IMR-90 (cell line): ENCODE measurements at regions not wholly inside any gene's neighbourhood (a gene's known extent, or its start where the extent isn't known, plus 50 kb on each side); places are given as distances from the start of the nearest gene placed in this dataset.

Experiments used
- ATAC-seq: fragments of 200-7000 bp; cut with Tn5 transposase; 2 replicates; pipeline ENCODE4 v1.9.1; 2020; ENCODE audit warnings: low read depth, mild to moderate bottlenecking, moderate library complexity
- BruUV-seq: library from RNA; stranded (reverse); fragments of 400-500 nt; replicated peaks from 2 replicates; lab custom pipeline; 2021; lab: Mats Ljungman, UMichigan
- CTCF ChIA-PET: fragments of 300-600 bp; formaldehyde crosslinking; extraction: SDS; loops from one replicate; lab custom pipeline; 2021; ENCODE audit warnings: antibody characterized with exemption; lab: Yijun Ruan, JAX
- POLR2A ChIA-PET: fragments of 300-600 bp; sonication (Branson Sonifier 250); formaldehyde crosslinking; loops from one replicate; lab custom pipeline; 2022; ENCODE audit warnings: antibody characterized with exemption; ENCODE audit not compliant: unreplicated experiment; lab: Charles Lee
- DNase-seq: peaks from one replicate; pipeline ENCODE4 v3.0.0; 2013
- H2AFZ ChIP-seq: replicated peaks from 2 replicates; pipeline ENCODE3; 2013; ENCODE audit warnings: low read length, mild to moderate bottlenecking; ENCODE audit not compliant: poor library complexity
- H2AK5ac ChIP-seq: 2 replicates; pipeline ENCODE4 v1.6.1; 2013; ENCODE audit warnings: low read depth, low read length, inconsistent platforms
- H2AK9ac ChIP-seq: replicated peaks from 2 replicates; pipeline ENCODE3; 2013; ENCODE audit warnings: mild to moderate bottlenecking, low read depth, low read length, moderate library complexity; ENCODE audit not compliant: poor library complexity
- H2BK120ac ChIP-seq: 2 replicates; pipeline ENCODE4 v1.6.1; 2013; ENCODE audit warnings: low read depth, low read length, inconsistent platforms
- H2BK15ac ChIP-seq: 3 replicates; pipeline ENCODE4 v1.6.1; 2013; ENCODE audit warnings: low read depth, low read length, inconsistent platforms
- H2BK20ac ChIP-seq: 2 replicates; pipeline ENCODE4 v1.6.1; 2013; ENCODE audit warnings: low read depth, mild to moderate bottlenecking, inconsistent platforms, low read length, moderate library complexity
- H2BK5ac ChIP-seq: 2 replicates; pipeline ENCODE4 v1.6.1; 2013; ENCODE audit warnings: mild to moderate bottlenecking, low read depth, low read length, inconsistent platforms; ENCODE audit not compliant: poor library complexity, severe bottlenecking
- H3K14ac ChIP-seq: replicated peaks from 2 replicates; pipeline ENCODE4 v1.6.1; 2013; ENCODE audit warnings: low read depth, low read length, inconsistent platforms
- H3K18ac ChIP-seq: 2 replicates; pipeline ENCODE4 v1.6.1; 2013; ENCODE audit warnings: low read depth, low read length, control low read depth
- H3K23ac ChIP-seq: 2 replicates; pipeline ENCODE4 v1.6.1; 2013; ENCODE audit warnings: low read depth, low read length, inconsistent platforms
- H3K27ac ChIP-seq: 2 replicates; pipeline ENCODE4 v1.5.1; 2013; ENCODE audit warnings: mild to moderate bottlenecking, control low read depth, low read length; ENCODE audit not compliant: insufficient read depth
- H3K27me3 ChIP-seq: 2 replicates; pipeline ENCODE4 v1.6.1; 2013; ENCODE audit warnings: low read length; ENCODE audit not compliant: control insufficient read depth, insufficient read depth
- H3K36me3 ChIP-seq: 2 replicates; pipeline ENCODE4 v1.6.1; 2013; ENCODE audit warnings: low read length, mixed read lengths; ENCODE audit not compliant: control insufficient read depth, insufficient read depth
- H3K4ac ChIP-seq: 2 replicates; pipeline ENCODE4 v1.6.1; 2013; ENCODE audit warnings: low read depth, low read length, inconsistent platforms
- H3K4me1 ChIP-seq: 2 replicates; pipeline ENCODE4 v1.6.1; 2013; ENCODE audit warnings: low read length, mixed read lengths; ENCODE audit not compliant: control insufficient read depth, insufficient read depth
- H3K4me2 ChIP-seq: 2 replicates; pipeline ENCODE4 v1.6.1; 2013; ENCODE audit warnings: low read depth, mild to moderate bottlenecking, control low read depth, low read length, moderate library complexity
- H3K4me3 ChIP-seq: 2 replicates; pipeline ENCODE4 v1.5.1; 2013; ENCODE audit warnings: low read depth, mild to moderate bottlenecking, control low read depth, low read length, moderate library complexity; ENCODE audit not compliant: insufficient read depth
- H3K56ac ChIP-seq: 2 replicates; pipeline ENCODE4 v1.6.1; 2013; ENCODE audit warnings: low read length, inconsistent platforms; ENCODE audit not compliant: insufficient read depth; ENCODE audit errors: extremely low read depth
- H3K79me1 ChIP-seq, 2 experiments: 2 replicates each; pipeline ENCODE4 v1.6.1; 2013; ENCODE audit warnings: low read length in 2 of 2, inconsistent platforms in 1 of 2, low read depth in 1 of 2
- H3K9ac ChIP-seq: 2 replicates; pipeline ENCODE4 v1.6.1; 2013; ENCODE audit warnings: low read depth, low read length, control low read depth
- H3K9me1 ChIP-seq: 2 replicates; pipeline ENCODE4 v1.6.1; 2013; ENCODE audit warnings: low read length, inconsistent platforms; ENCODE audit not compliant: insufficient read depth
- H3K9me3 ChIP-seq: 2 replicates; pipeline ENCODE4 v1.6.1; 2013; ENCODE audit warnings: low read length; ENCODE audit not compliant: control insufficient read depth, insufficient read depth
- H4K20me1 ChIP-seq: 2 replicates; pipeline ENCODE4 v1.6.1; 2013; ENCODE audit warnings: low read length, inconsistent platforms; ENCODE audit not compliant: insufficient read depth
- H4K5ac ChIP-seq: 2 replicates; pipeline ENCODE4 v1.6.1; 2013; ENCODE audit warnings: mild to moderate bottlenecking, low read depth, low read length, control low read depth
- H4K8ac ChIP-seq, 2 experiments: 2 replicates each; pipeline ENCODE4 v1.6.1; 2013; ENCODE audit warnings: low read depth in 2 of 2, low read length in 2 of 2, control low read depth in 1 of 2, inconsistent platforms in 1 of 2
- H4K91ac ChIP-seq: 2 replicates; pipeline ENCODE4 v1.6.1; 2013; ENCODE audit warnings: low read depth, low read length, inconsistent platforms; ENCODE audit not compliant: insufficient read depth
- BHLHE40 ChIP-seq: fragments of 150-350 bp; IDR thresholded peaks from 2 replicates; pipeline ENCODE4 v1.6.1; 2016; ENCODE audit warnings: mild to moderate bottlenecking, low read depth, low read length
- CHD1 ChIP-seq: IDR thresholded peaks from 2 replicates; pipeline ENCODE4 v1.6.1; 2012; ENCODE audit warnings: low read depth, low read length, improper control_type of control experiment
- FOS ChIP-seq: fragments of 150-350 bp; IDR thresholded peaks from 2 replicates; pipeline ENCODE4 v1.6.1; 2016; ENCODE audit warnings: low read depth, low read length
- MAFK ChIP-seq: IDR thresholded peaks from 2 replicates; pipeline ENCODE4 v1.6.1; 2012; ENCODE audit warnings: low read depth, low read length, improper control_type of control experiment
- MXI1 ChIP-seq: IDR thresholded peaks from 2 replicates; pipeline ENCODE4 v1.6.1; 2012; ENCODE audit warnings: low read depth, mild to moderate bottlenecking, low read length, moderate library complexity, borderline replicate concordance
- NFE2L2 ChIP-seq: fragments of 150-350 bp; IDR thresholded peaks from 2 replicates; pipeline ENCODE4 v1.6.1; 2016; ENCODE audit warnings: low read depth, mild to moderate bottlenecking, low read length
- POLR2A ChIP-seq: IDR thresholded peaks from 2 replicates; pipeline ENCODE4 v1.6.1; 2012; ENCODE audit warnings: mild to moderate bottlenecking, low read depth, low read length
- RAD21 ChIP-seq: IDR thresholded peaks from 2 replicates; pipeline ENCODE4 v1.6.1; 2012; ENCODE audit warnings: low read length, improper control_type of control experiment
- RCOR1 ChIP-seq: IDR thresholded peaks from 2 replicates; pipeline ENCODE4 v1.6.1; 2012; ENCODE audit warnings: mild to moderate bottlenecking, low read length, improper control_type of control experiment; ENCODE audit not compliant: insufficient replicate concordance
- RFX5 ChIP-seq: IDR thresholded peaks from 2 replicates; pipeline ENCODE4 v1.8.0; 2012; ENCODE audit warnings: low read depth, mild to moderate bottlenecking, low read length, moderate library complexity
- WGBS, 2 experiments: methylation state at CpG; one replicate each; pipeline versions ENCODE4 v1.1.5 to v1.1.7; 2013; ENCODE audit warnings: missing lambda C conversion rate in 2 of 2; ENCODE audit not compliant: insufficient read length in 1 of 2; ENCODE audit errors: extremely low coverage in 2 of 2; 5-methylcytosine and 5-hydroxymethylcytosine counted together
- dilution Hi-C: fragments of 300-500 bp; cut with HindIII; formaldehyde crosslinking; loops from one replicate; pipeline ENCODE4 v1.14.3; 2018; ENCODE audit warnings: low sequenced_read_pairs; ENCODE audit not compliant: unreplicated experiment
- in situ Hi-C: fragments of 300-500 bp; cut with MboI; formaldehyde crosslinking; loops from 3 replicates; pipeline ENCODE4 v1.14.3; 2019; ENCODE audit warnings: low sequenced_read_pairs, inconsistent platforms, mixed read lengths
- intact Hi-C: fragments of 100-400 bp; cut with micrococcal nuclease; formaldehyde crosslinking; loops from 2 replicates; pipeline ENCODE4 v1.10.0; 2022
- TF ChIP-seq, protein P1 (sequence below): fragments of 150-350 bp; IDR thresholded peaks from 2 replicates; pipeline ENCODE4 v1.6.1; 2017; ENCODE audit warnings: mild to moderate bottlenecking, antibody characterized with exemption, low read length, low read depth
- TF ChIP-seq, protein P2 (sequence below): conservative IDR thresholded peaks from 2 replicates; pipeline ENCODE4 v1.5.1; 2012; ENCODE audit warnings: mild to moderate bottlenecking, low read depth, low read length, improper control_type of control experiment
- TF ChIP-seq, protein P3 (sequence below): fragments of 150-350 bp; IDR thresholded peaks from 2 replicates; pipeline ENCODE4 v1.6.1; 2016; ENCODE audit warnings: low read depth, mild to moderate bottlenecking, low read length, moderate library complexity, borderline replicate concordance

DNA sequence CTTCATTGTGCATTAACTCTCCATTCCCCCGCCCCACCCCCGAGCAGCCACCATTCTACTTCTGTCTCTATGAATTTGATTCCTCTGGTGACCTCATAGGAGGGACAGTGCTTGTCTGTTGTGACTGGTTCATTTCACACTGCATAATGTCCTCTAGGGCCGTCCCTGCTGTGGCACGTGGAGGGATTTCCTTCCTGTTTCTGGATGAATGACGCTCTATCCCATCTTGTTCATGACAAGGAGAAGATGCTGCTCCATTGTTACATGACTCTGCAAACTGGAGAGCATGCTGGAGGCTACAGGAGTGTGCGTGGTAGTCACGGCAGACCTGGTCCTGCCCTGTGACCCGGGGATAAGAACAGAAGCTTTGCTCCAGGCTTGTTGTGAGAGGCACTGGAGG lies 61.3 kb downstream of the RTL6 start:
- in situ Hi-C loops, result no loop called here
- no peak for ATAC-seq

More for the DNA sequence above, 61.3 kb downstream of the RTL6 start:
- no peaks in the 10 kb centered on the region for H3K9me3 ChIP-seq
- H3K9me1 ChIP-seq, result no peaks in the 10 kb centered on the region
- no peaks in the 10 kb centered on the region for H3K79me1 ChIP-seq
- H3K4ac ChIP-seq, result no peak overlapping the region
- H4K20me1 ChIP-seq, result no peaks in the 10 kb centered on the region
- no peaks in the 10 kb centered on the region for H3K36me3 ChIP-seq
- no peak overlapping the region for H3K27ac ChIP-seq
- no peak overlapping the region for H3K4me3 ChIP-seq
- H3K4me2 ChIP-seq, result no peak overlapping the region
- no peak overlapping the region for H4K91ac ChIP-seq
- H3K9ac ChIP-seq, result no peak overlapping the region
- no peak overlapping the region for H2AFZ ChIP-seq
- peaks cover 4% of the 10 kb centered on the region; the same call in 1 of the 2 replicates for H3K4me1 ChIP-seq
- H3K56ac ChIP-seq, result no peak overlapping the region
- TF ChIP-seq FOS (no peak), POLR2A (no peak), RFX5 (no peak), BHLHE40 (no peak), RCOR1 (no peak), MXI1 (no peak), MAFK (no peak), NFE2L2 (no peak), RAD21 (no peak), CHD1 (no peak)
- TF ChIP-seq, protein P1, sequence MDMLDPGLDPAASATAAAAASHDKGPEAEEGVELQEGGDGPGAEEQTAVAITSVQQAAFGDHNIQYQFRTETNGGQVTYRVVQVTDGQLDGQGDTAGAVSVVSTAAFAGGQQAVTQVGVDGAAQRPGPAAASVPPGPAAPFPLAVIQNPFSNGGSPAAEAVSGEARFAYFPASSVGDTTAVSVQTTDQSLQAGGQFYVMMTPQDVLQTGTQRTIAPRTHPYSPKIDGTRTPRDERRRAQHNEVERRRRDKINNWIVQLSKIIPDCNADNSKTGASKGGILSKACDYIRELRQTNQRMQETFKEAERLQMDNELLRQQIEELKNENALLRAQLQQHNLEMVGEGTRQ, result no peak
- TF ChIP-seq, protein P2, sequence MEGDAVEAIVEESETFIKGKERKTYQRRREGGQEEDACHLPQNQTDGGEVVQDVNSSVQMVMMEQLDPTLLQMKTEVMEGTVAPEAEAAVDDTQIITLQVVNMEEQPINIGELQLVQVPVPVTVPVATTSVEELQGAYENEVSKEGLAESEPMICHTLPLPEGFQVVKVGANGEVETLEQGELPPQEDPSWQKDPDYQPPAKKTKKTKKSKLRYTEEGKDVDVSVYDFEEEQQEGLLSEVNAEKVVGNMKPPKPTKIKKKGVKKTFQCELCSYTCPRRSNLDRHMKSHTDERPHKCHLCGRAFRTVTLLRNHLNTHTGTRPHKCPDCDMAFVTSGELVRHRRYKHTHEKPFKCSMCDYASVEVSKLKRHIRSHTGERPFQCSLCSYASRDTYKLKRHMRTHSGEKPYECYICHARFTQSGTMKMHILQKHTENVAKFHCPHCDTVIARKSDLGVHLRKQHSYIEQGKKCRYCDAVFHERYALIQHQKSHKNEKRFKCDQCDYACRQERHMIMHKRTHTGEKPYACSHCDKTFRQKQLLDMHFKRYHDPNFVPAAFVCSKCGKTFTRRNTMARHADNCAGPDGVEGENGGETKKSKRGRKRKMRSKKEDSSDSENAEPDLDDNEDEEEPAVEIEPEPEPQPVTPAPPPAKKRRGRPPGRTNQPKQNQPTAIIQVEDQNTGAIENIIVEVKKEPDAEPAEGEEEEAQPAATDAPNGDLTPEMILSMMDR, result no peak
- TF ChIP-seq, protein P3, sequence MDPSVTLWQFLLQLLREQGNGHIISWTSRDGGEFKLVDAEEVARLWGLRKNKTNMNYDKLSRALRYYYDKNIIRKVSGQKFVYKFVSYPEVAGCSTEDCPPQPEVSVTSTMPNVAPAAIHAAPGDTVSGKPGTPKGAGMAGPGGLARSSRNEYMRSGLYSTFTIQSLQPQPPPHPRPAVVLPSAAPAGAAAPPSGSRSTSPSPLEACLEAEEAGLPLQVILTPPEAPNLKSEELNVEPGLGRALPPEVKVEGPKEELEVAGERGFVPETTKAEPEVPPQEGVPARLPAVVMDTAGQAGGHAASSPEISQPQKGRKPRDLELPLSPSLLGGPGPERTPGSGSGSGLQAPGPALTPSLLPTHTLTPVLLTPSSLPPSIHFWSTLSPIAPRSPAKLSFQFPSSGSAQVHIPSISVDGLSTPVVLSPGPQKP, result no peak
- DNase-seq, result no peak
- no peak overlapping the region for H2BK20ac ChIP-seq
- no peak overlapping the region for H3K18ac ChIP-seq
- CTCF ChIA-PET, result no interaction called here
- H2BK15ac ChIP-seq, result no peak overlapping the region
- H2AK5ac ChIP-seq, result no peak overlapping the region
- no peak overlapping the region for H2BK120ac ChIP-seq
- H2AK9ac ChIP-seq, result no peak overlapping the region
- BruUV-seq, result no TSS peak
- no peak overlapping the region for H2BK5ac ChIP-seq
- intact Hi-C loops, result no loop called here
- POLR2A ChIA-PET, result no interaction called here
- dilution Hi-C loops, result no loop called here
- H4K5ac ChIP-seq, result no peak overlapping the region
- no peak overlapping the region for H4K8ac ChIP-seq
- H3K23ac ChIP-seq, result no peak overlapping the region
- no peak overlapping the region for H3K14ac ChIP-seq
- 70% methylated on average over 2 of the region's 8 CpGs; no CpG with 5 or more reads in 1 of the 2 experiments for WGBS, 2 experiments
- H3K27me3 ChIP-seq, result peaks cover 12% of the 10 kb centered on the region
